Jurkat, Clone E6-1 (cell line): ENCODE measurements at regions not wholly inside any gene's neighbourhood (a gene's known extent, or its start where the extent isn't known, plus 50 kb on each side); places are given as distances from the start of the nearest gene placed in this dataset.
"Not testable (repeated sequence)": the region's sequence is repeated elsewhere in the genome, so short reads cannot be mapped to it uniquely, and the experiment has no call there.

ENCODE experiments used
- DNase-seq: peaks from one replicate; pipeline ENCODE4 v3.0.0-alpha.2; 2011; ENCODE audit warnings: low read depth, low spot score
- H3K4me3 ChIP-seq: 2 replicates; pipeline ENCODE4 v1.5.1; 2011; ENCODE audit warnings: mild to moderate bottlenecking, low read length, control low read depth, moderate library complexity

- no peak overlapping the region for H3K4me3 ChIP-seq
- DNase-seq, result no peak
These were observed 112.9 kb downstream of the TUBA3C start for GRCh38 chr13:19068691-19069090.

GRCh38 chr13:19067767-19068166 lies 113.9 kb downstream of the TUBA3C start:
- H3K4me3 ChIP-seq, result no peak overlapping the region
- no peak for DNase-seq

- H3K4me3 ChIP-seq, result no peak overlapping the region
These were observed 118.8 kb downstream of the TUBA3C start for GRCh38 chr13:19062801-19063200.

GRCh38 chr13:19062019-19062646 lies 119.5 kb downstream of the TUBA3C start:
- H3K4me3 ChIP-seq, result no peak overlapping the region
- DNase-seq, result no peak

More at GRCh38 chr13:19062801-19063200, 118.8 kb downstream of the TUBA3C start:
- no peak for DNase-seq

- no peak overlapping the region for H3K4me3 ChIP-seq
- DNase-seq, result no peak
These were observed 120.3 kb downstream of the TUBA3C start for GRCh38 chr13:19061278-19061677.

GRCh38 chr13:19060311-19061002 lies 121.2 kb downstream of the TUBA3C start:
- H3K4me3 ChIP-seq, result no peak overlapping the region
- DNase-seq, result no peak

- DNase-seq, result no peak
- no peak overlapping the region for H3K4me3 ChIP-seq
These were observed 122.4 kb downstream of the TUBA3C start for GRCh38 chr13:19059016-19059780.

- DNase-seq, result no peak
- no peak overlapping the region for H3K4me3 ChIP-seq
These were observed 123.1 kb downstream of the TUBA3C start for GRCh38 chr13:19058566-19058965.

- no peak overlapping the region for H3K4me3 ChIP-seq
- no peak for DNase-seq
These were observed 123.9 kb downstream of the TUBA3C start for GRCh38 chr13:19057588-19058340.

GRCh38 chr13:19056984-19057490 lies 124.6 kb downstream of the TUBA3C start:
- DNase-seq, result no peak
- no peak overlapping the region for H3K4me3 ChIP-seq

GRCh38 chr13:19056355-19056880 lies 125.2 kb downstream of the TUBA3C start:
- no peak for DNase-seq
- H3K4me3 ChIP-seq, result no peak overlapping the region

GRCh38 chr13:19055611-19056010 lies 126.0 kb downstream of the TUBA3C start:
- no peak overlapping the region for H3K4me3 ChIP-seq
- no peak for DNase-seq

- DNase-seq, result no peak
- H3K4me3 ChIP-seq, result no peak overlapping the region
These were observed 128.1 kb downstream of the TUBA3C start for GRCh38 chr13:19053561-19053960.

GRCh38 chr13:19052931-19053330 lies 128.7 kb downstream of the TUBA3C start:
- no peak overlapping the region for H3K4me3 ChIP-seq
- no peak for DNase-seq

GRCh38 chr13:19052180-19052579 lies 129.4 kb downstream of the TUBA3C start:
- DNase-seq, result no peak

GRCh38 chr13:19050901-19051300 lies 130.7 kb downstream of the TUBA3C start:
- DNase-seq, result no peak
- H3K4me3 ChIP-seq, result no peak overlapping the region

More at GRCh38 chr13:19052180-19052579, 129.4 kb downstream of the TUBA3C start:
- H3K4me3 ChIP-seq, result no peak overlapping the region

GRCh38 chr13:19049624-19050023 lies 132.0 kb downstream of the TUBA3C start:
- not testable (repeated sequence) for H3K4me3 ChIP-seq, DNase-seq

GRCh38 chr13:19048381-19048780 lies 133.2 kb downstream of the TUBA3C start:
- DNase-seq, result no peak
- H3K4me3 ChIP-seq, result no peak overlapping the region

- no peak for DNase-seq
- H3K4me3 ChIP-seq, result no peak overlapping the region
These were observed 158.5 kb downstream of the TUBA3C start for GRCh38 chr13:19023115-19023514.
